ENCODE measurements at regions not wholly inside any gene's neighbourhood (a gene's known extent, or its start where the extent isn't known, plus 50 kb on each side); places are given as distances from the start of the nearest gene placed in this dataset.

- no peak for TF ChIP-seq SIN3A (IDR thresholded peaks at IDR 0.05; ENCODE audit: borderline replicate concordance, insufficient read depth, low read length)
- TF ChIP-seq POLR2AphosphoS5 (IDR thresholded peaks at IDR 0.05; ENCODE audit: low read depth, low read length) = no peak
- no peak for TF ChIP-seq TAF1 (IDR thresholded peaks at IDR 0.05; ENCODE audit: borderline replicate concordance, insufficient read depth, low read length)
- TF ChIP-seq, protein P1, sequence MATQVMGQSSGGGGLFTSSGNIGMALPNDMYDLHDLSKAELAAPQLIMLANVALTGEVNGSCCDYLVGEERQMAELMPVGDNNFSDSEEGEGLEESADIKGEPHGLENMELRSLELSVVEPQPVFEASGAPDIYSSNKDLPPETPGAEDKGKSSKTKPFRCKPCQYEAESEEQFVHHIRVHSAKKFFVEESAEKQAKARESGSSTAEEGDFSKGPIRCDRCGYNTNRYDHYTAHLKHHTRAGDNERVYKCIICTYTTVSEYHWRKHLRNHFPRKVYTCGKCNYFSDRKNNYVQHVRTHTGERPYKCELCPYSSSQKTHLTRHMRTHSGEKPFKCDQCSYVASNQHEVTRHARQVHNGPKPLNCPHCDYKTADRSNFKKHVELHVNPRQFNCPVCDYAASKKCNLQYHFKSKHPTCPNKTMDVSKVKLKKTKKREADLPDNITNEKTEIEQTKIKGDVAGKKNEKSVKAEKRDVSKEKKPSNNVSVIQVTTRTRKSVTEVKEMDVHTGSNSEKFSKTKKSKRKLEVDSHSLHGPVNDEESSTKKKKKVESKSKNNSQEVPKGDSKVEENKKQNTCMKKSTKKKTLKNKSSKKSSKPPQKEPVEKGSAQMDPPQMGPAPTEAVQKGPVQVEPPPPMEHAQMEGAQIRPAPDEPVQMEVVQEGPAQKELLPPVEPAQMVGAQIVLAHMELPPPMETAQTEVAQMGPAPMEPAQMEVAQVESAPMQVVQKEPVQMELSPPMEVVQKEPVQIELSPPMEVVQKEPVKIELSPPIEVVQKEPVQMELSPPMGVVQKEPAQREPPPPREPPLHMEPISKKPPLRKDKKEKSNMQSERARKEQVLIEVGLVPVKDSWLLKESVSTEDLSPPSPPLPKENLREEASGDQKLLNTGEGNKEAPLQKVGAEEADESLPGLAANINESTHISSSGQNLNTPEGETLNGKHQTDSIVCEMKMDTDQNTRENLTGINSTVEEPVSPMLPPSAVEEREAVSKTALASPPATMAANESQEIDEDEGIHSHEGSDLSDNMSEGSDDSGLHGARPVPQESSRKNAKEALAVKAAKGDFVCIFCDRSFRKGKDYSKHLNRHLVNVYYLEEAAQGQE (IDR thresholded peaks at IDR 0.05; ENCODE audit: insufficient read depth in 1 of 2, low read depth in 2 of 2, low read length in 2 of 2) = no peak
Measured at GRCh38 chr10:78830062-78830975, 238.4 kb upstream of the ZMIZ1 start.
